SK-N-SH (cell line): ENCODE measurements at regions not wholly inside any gene's neighbourhood (a gene's known extent, or its start where the extent isn't known, plus 50 kb on each side); places are given as distances from the start of the nearest gene placed in this dataset.

Experiments
- CTCF ChIP-seq: fragments of 200-600 bp; sonication (generic); IDR thresholded peaks from 2 replicates; pipeline ENCODE4 v1.6.1; 2017; ENCODE audit warnings: antibody characterized with exemption, mild to moderate bottlenecking, moderate library complexity
- EP300 ChIP-seq, 2 experiments: IDR thresholded peaks; 2 replicates each; pipeline versions ENCODE4 v1.4.0 to v1.6.1; 2012; ENCODE audit warnings: borderline replicate concordance in 1 of 2, low read depth in 1 of 2, low read length in 1 of 2
- EZH2phosphoT487 ChIP-seq: fragments of 200-600 bp; sonication (generic); IDR thresholded peaks from 2 replicates; pipeline ENCODE4 v1.6.1; 2017; ENCODE audit warnings: low read depth, mixed run types, mild to moderate bottlenecking, antibody characterized with exemption, moderate library complexity, borderline replicate concordance
- FOXJ3 ChIP-seq: sonication (generic); formaldehyde crosslinking; IDR thresholded peaks from 2 replicates; pipeline ENCODE4 v1.5.1; 2020; ENCODE audit warnings: mild to moderate bottlenecking, missing genetic modification reagents
- MXI1 ChIP-seq: IDR thresholded peaks from 2 replicates; pipeline ENCODE4 v1.6.1; 2012; ENCODE audit warnings: mild to moderate bottlenecking, low read depth, low read length, improper control_type of control experiment
- NRF1 ChIP-seq: IDR thresholded peaks from 2 replicates; pipeline ENCODE4 v1.6.1; 2012; ENCODE audit warnings: low read depth, mild to moderate bottlenecking, low read length
- PBX3 ChIP-seq: IDR thresholded peaks from 2 replicates; pipeline ENCODE4; 2012
- POLR2AphosphoS5 ChIP-seq: IDR thresholded peaks from 2 replicates; pipeline ENCODE4 v1.6.1; 2012; ENCODE audit warnings: low read depth, low read length
- RCOR1 ChIP-seq: fragments of 150-350 bp; IDR thresholded peaks from 2 replicates; pipeline ENCODE4 v1.6.1; 2017; ENCODE audit warnings: antibody characterized with exemption, low read length
- RXRA ChIP-seq: IDR thresholded peaks from 2 replicates; pipeline ENCODE4 v1.4.0; 2012; ENCODE audit warnings: low read depth, mild to moderate bottlenecking, borderline replicate concordance
- TAF1 ChIP-seq: IDR thresholded peaks from 2 replicates; pipeline ENCODE4 v1.6.1; 2012; ENCODE audit warnings: low read depth, mild to moderate bottlenecking, low read length, moderate library complexity, borderline replicate concordance
- USF1 ChIP-seq: IDR thresholded peaks from 2 replicates; pipeline ENCODE4 v1.4.0; 2012; ENCODE audit warnings: low read depth, borderline replicate concordance
- ZBTB33 ChIP-seq: IDR thresholded peaks from 2 replicates; pipeline ENCODE4 v1.4.0; 2012; ENCODE audit warnings: low read depth, borderline replicate concordance

- no peak for TF ChIP-seq CTCF
- TF ChIP-seq FOXJ3 (CRISPR knock-in tag), result no peak
- no peak for TF ChIP-seq EZH2phosphoT487
- no peak for TF ChIP-seq USF1
- no peak for TF ChIP-seq TAF1
- TF ChIP-seq MXI1, result no peak
- no peak for TF ChIP-seq POLR2AphosphoS5
- TF ChIP-seq EP300 (IDR thresholded peaks at IDR 0.05; ENCODE audit: borderline replicate concordance in 1 of 2, low read depth in 1 of 2, low read length in 1 of 2), result no peak
- no peak for TF ChIP-seq RCOR1
- TF ChIP-seq PBX3, result no peak
- no peak for TF ChIP-seq RXRA
- no peak for TF ChIP-seq NRF1
- no peak for TF ChIP-seq ZBTB33
These were observed 783.9 kb downstream of the TSN start for GRCh38 chr2:122539311-122539710.
